GM13977 (cell line): ENCODE measurements at regions not wholly inside any gene's neighbourhood (a gene's known extent, or its start where the extent isn't known, plus 50 kb on each side); places are given as distances from the start of the nearest gene placed in this dataset.

Experiments used
- DNase-seq: peaks from one replicate; pipeline ENCODE4 v3.0.0; 2012; ENCODE audit warnings: low spot score
- CTCF ChIP-seq: IDR thresholded peaks from 2 replicates; pipeline ENCODE4 v1.5.1; 2012; ENCODE audit warnings: mild to moderate bottlenecking, control low read depth; ENCODE audit not compliant: insufficient read depth; ENCODE audit errors: extremely low read depth, missing control alignments
- in situ Hi-C: fragments of 300-500 bp; cut with MboI; formaldehyde crosslinking; loops from one replicate; pipeline ENCODE4 v1.12.0; 2022; ENCODE audit warnings: low sequenced_read_pairs, low pct_unique_long_range_greater_than_20kb, mixed read lengths, inconsistent platforms; ENCODE audit not compliant: unreplicated experiment

GRCh38 chr3:88369337-88369736 lies 219.6 kb downstream of the C3orf38 start:
- no peak for TF ChIP-seq CTCF
- DNase-seq, result no peak
- in situ Hi-C loops, result no loop called here

- in situ Hi-C loops, result no loop called here
- no peak for TF ChIP-seq CTCF
- DNase-seq, result no peak
These were observed 220.0 kb downstream of the C3orf38 start for GRCh38 chr3:88369767-88370166.

- in situ Hi-C loops, result no loop called here
- DNase-seq, result no peak
- TF ChIP-seq CTCF, result no peak
These were observed 235.3 kb downstream of the C3orf38 start for GRCh38 chr3:88385090-88385489.

- no peak for TF ChIP-seq CTCF
- in situ Hi-C loops, result no loop called here
- no peak for DNase-seq
These were observed 248.8 kb downstream of the C3orf38 start for GRCh38 chr3:88398581-88398980.

- DNase-seq, result no peak
- in situ Hi-C loops, result no loop called here
- TF ChIP-seq CTCF, result no peak
These were observed 253.6 kb downstream of the C3orf38 start for GRCh38 chr3:88403319-88403718.

GRCh38 chr3:88408097-88408496 lies 258.3 kb downstream of the C3orf38 start:
- DNase-seq, result no peak
- in situ Hi-C loops, result no loop called here
- no peak for TF ChIP-seq CTCF

- DNase-seq, result no peak
- in situ Hi-C loops, result no loop called here
- no peak for TF ChIP-seq CTCF
These were observed 259.2 kb downstream of the C3orf38 start for GRCh38 chr3:88408935-88409334.
